GM23338 (cell line): ENCODE measurements at regions not wholly inside any gene's neighbourhood (a gene's known extent, or its start where the extent isn't known, plus 50 kb on each side); places are given as distances from the start of the nearest gene placed in this dataset.

ENCODE experiments used
- ATAC-seq: fragments of 200-7000 bp; cut with Tn5 transposase; 3 replicates; pipeline ENCODE4 v1.9.1; 2020
- DNase-seq: peaks from one replicate; pipeline ENCODE4 v3.0.0-alpha.2; 2015; ENCODE audit warnings: low spot score
- H2AFZ ChIP-seq: fragments of 200-600 bp; sonication (generic); 2 replicates; pipeline ENCODE4 v1.8.0; 2016; ENCODE audit warnings: antibody characterized with exemption, mild to moderate bottlenecking, moderate library complexity
- H3F3A ChIP-seq: fragments of 200-600 bp; sonication (generic); replicated peaks from 2 replicates; pipeline ENCODE4 v1.8.0; 2017; ENCODE audit warnings: antibody characterized with exemption, mixed run types, low read depth
- H3K27ac ChIP-seq: fragments of 200-600 bp; sonication (generic); 2 replicates; pipeline ENCODE4 v1.6.1; 2016; ENCODE audit warnings: low read depth
- H3K27me3 ChIP-seq: fragments of 200-600 bp; sonication (generic); 2 replicates; pipeline ENCODE4 v1.8.0; 2016; ENCODE audit warnings: mild to moderate bottlenecking, mixed run types, moderate library complexity; ENCODE audit not compliant: insufficient read depth
- H3K36me3 ChIP-seq: fragments of 200-600 bp; sonication (generic); 2 replicates; pipeline ENCODE4 v1.8.0; 2016; ENCODE audit warnings: mild to moderate bottlenecking; ENCODE audit not compliant: insufficient read depth
- H3K4me1 ChIP-seq: fragments of 200-600 bp; sonication (generic); 2 replicates; pipeline ENCODE4 v1.8.0; 2016; ENCODE audit warnings: mild to moderate bottlenecking, moderate library complexity; ENCODE audit not compliant: insufficient read depth
- H3K4me2 ChIP-seq: fragments of 200-600 bp; sonication (generic); 2 replicates; pipeline ENCODE4 v1.7.1; 2017; ENCODE audit warnings: mixed run types
- H3K4me3 ChIP-seq: fragments of 200-600 bp; sonication (generic); 2 replicates; pipeline ENCODE4 v1.6.1; 2016; ENCODE audit warnings: mixed run types
- H3K79me2 ChIP-seq: fragments of 200-600 bp; sonication (generic); replicated peaks from 2 replicates; pipeline ENCODE4 v1.8.0; 2017; ENCODE audit warnings: mild to moderate bottlenecking; ENCODE audit not compliant: insufficient read depth
- H3K9me2 ChIP-seq: fragments of 200-600 bp; sonication (generic); 2 replicates; pipeline ENCODE4 v1.8.0; 2017; ENCODE audit not compliant: insufficient read depth
- H4K20me1 ChIP-seq: fragments of 200-600 bp; sonication (generic); replicated peaks from 2 replicates; pipeline ENCODE4 v1.8.0; 2017; ENCODE audit warnings: mild to moderate bottlenecking; ENCODE audit not compliant: insufficient read depth
- H3K27ac Mint-ChIP-seq: 2 replicates; pipeline ENCODE4 v1.8.0; 2020; ENCODE audit warnings: inconsistent platforms, mild to moderate bottlenecking, moderate library complexity, mixed read lengths
- H3K27me3 Mint-ChIP-seq: 3 replicates; pipeline ENCODE4 v1.8.0; 2022; ENCODE audit warnings: low read depth, mild to moderate bottlenecking, moderate library complexity, mixed read lengths, inconsistent platforms; ENCODE audit not compliant: insufficient read depth, poor library complexity
- H3K36me3 Mint-ChIP-seq: 3 replicates; pipeline ENCODE4 v1.8.0; 2021; ENCODE audit warnings: low read depth, mild to moderate bottlenecking, inconsistent platforms, moderate library complexity, mixed read lengths
- H3K4me1 Mint-ChIP-seq: 3 replicates; pipeline ENCODE4 v1.8.0; 2020; ENCODE audit warnings: mild to moderate bottlenecking, inconsistent platforms, mixed read lengths
- H3K4me3 Mint-ChIP-seq: 3 replicates; pipeline ENCODE4 v1.8.0; 2021; ENCODE audit warnings: moderate library complexity, mild to moderate bottlenecking, inconsistent platforms, mixed read lengths
- H3K9me3 Mint-ChIP-seq: 3 replicates; pipeline ENCODE4 v1.8.0; 2020; ENCODE audit warnings: moderate library complexity, mild to moderate bottlenecking, inconsistent platforms, mixed read lengths
- CREB1 ChIP-seq: fragments of 250-450 bp; sonication (Bioruptor Pico); IDR thresholded peaks from 2 replicates; pipeline ENCODE4 v1.5.0; 2020; ENCODE audit warnings: low read depth, mild to moderate bottlenecking, moderate library complexity
- EZH2 ChIP-seq: fragments of 200-600 bp; sonication (generic); IDR thresholded peaks from one replicate; pipeline ENCODE4 v1.8.0; 2017; ENCODE audit warnings: antibody characterized with exemption, mild to moderate bottlenecking, low read depth; ENCODE audit not compliant: unreplicated experiment
- EZH2phosphoT487 ChIP-seq: fragments of 200-600 bp; sonication (generic); IDR thresholded peaks from one replicate; pipeline ENCODE4 v1.8.1; 2018; ENCODE audit warnings: antibody characterized with exemption; ENCODE audit not compliant: unreplicated experiment
- JUNB ChIP-seq: IDR thresholded peaks from one replicate; pipeline ENCODE4 v1.6.1; 2016; ENCODE audit warnings: antibody characterized with exemption; ENCODE audit not compliant: unreplicated experiment
- POLR2AphosphoS5 ChIP-seq: IDR thresholded peaks from 2 replicates; pipeline ENCODE4 v1.6.1; 2016; ENCODE audit warnings: antibody characterized with exemption, low read depth
- STAT1 ChIP-seq: IDR thresholded peaks from one replicate; pipeline ENCODE4 v1.6.1; 2016; ENCODE audit warnings: antibody characterized with exemption; ENCODE audit not compliant: unreplicated experiment
- ZNF114 ChIP-seq: fragments of 250-450 bp; sonication (Bioruptor Pico); IDR thresholded peaks from 2 replicates; pipeline ENCODE4 v1.5.0; 2020; ENCODE audit warnings: mild to moderate bottlenecking, moderate library complexity
- TF ChIP-seq, protein P1 (sequence below): fragments of 250-450 bp; sonication (Bioruptor Pico); IDR thresholded peaks from 2 replicates; pipeline ENCODE4 v1.5.0; 2020; ENCODE audit warnings: mild to moderate bottlenecking, moderate library complexity
- TF ChIP-seq, protein P2 (sequence below): IDR thresholded peaks from 2 replicates; pipeline ENCODE4 v1.6.1; 2016; ENCODE audit warnings: antibody characterized with exemption

DNA sequence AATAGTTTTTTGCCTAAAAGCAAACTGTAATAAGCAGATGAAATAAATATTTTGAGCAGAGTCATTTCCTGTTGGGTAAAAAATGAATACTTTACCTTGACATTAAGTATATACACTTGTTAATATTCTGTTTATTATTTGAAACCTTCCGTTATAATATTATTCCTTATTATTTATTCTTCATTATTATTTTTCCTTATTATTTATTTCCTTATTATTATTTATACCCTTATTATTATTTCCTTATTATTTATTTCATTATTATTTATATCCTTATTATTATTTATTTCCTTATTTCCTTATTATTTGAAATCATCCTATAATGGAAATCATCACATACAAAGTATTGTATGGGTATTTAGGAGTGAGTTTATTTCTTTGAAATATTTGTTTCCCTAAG, 232.2 kb upstream of the RBBP8 start:
- ATAC-seq = no peak

DNA sequence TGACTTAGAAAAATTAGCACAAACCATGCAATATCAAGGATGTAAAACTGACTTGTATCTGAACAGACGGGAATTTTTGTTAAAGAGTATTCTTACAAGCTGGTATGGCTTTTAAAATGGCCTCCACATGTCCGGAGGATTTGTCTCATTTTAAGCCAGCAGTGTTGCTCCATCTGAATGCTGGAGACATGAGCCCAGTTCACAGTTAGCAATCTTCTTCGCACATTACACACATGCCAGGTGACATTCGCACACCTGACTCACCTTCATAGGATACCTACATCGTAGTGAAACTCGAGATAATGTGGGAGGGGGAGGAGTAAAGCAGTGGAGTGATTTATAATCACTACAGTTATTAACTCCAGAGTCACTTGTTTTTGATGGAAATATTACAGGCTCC, 231.8 kb upstream of the RBBP8 start:
- no peaks in the 10 kb centered on the region for H3F3A ChIP-seq
- no peak overlapping the region for H3K27ac ChIP-seq
- Mint-ChIP-seq H3K27me3 (peaks cover 2% of the 10 kb centered on the region), H3K4me3 (no peak overlapping the region), H3K36me3 (no peaks in the 10 kb centered on the region), H3K9me3 (no peaks in the 10 kb centered on the region), H3K4me1 (no peaks in the 10 kb centered on the region), H3K27ac (no peak overlapping the region)
- no peak overlapping the region for H2AFZ ChIP-seq
- no peaks in the 10 kb centered on the region for H3K4me1 ChIP-seq
- DNase-seq (no peak), ATAC-seq (no peak)
- no peaks in the 10 kb centered on the region for H3K79me2 ChIP-seq
- no peak overlapping the region for H3K4me2 ChIP-seq
- no peaks in the 10 kb centered on the region for H4K20me1 ChIP-seq
- H3K36me3 ChIP-seq = no peaks in the 10 kb centered on the region
- no peaks in the 10 kb centered on the region for H3K27me3 ChIP-seq
- H3K4me3 ChIP-seq = no peak overlapping the region
- H3K9me2 ChIP-seq = no peaks in the 10 kb centered on the region; the same call in 1 of the 2 replicates
- TF ChIP-seq ZNF114 (CRISPR knock-in tag) (no peak), POLR2AphosphoS5 (no peak), STAT1 (no peak), JUNB (no peak), CREB1 (no peak), EZH2 (no peak), EZH2phosphoT487 (no peak)
- TF ChIP-seq, protein P1, sequence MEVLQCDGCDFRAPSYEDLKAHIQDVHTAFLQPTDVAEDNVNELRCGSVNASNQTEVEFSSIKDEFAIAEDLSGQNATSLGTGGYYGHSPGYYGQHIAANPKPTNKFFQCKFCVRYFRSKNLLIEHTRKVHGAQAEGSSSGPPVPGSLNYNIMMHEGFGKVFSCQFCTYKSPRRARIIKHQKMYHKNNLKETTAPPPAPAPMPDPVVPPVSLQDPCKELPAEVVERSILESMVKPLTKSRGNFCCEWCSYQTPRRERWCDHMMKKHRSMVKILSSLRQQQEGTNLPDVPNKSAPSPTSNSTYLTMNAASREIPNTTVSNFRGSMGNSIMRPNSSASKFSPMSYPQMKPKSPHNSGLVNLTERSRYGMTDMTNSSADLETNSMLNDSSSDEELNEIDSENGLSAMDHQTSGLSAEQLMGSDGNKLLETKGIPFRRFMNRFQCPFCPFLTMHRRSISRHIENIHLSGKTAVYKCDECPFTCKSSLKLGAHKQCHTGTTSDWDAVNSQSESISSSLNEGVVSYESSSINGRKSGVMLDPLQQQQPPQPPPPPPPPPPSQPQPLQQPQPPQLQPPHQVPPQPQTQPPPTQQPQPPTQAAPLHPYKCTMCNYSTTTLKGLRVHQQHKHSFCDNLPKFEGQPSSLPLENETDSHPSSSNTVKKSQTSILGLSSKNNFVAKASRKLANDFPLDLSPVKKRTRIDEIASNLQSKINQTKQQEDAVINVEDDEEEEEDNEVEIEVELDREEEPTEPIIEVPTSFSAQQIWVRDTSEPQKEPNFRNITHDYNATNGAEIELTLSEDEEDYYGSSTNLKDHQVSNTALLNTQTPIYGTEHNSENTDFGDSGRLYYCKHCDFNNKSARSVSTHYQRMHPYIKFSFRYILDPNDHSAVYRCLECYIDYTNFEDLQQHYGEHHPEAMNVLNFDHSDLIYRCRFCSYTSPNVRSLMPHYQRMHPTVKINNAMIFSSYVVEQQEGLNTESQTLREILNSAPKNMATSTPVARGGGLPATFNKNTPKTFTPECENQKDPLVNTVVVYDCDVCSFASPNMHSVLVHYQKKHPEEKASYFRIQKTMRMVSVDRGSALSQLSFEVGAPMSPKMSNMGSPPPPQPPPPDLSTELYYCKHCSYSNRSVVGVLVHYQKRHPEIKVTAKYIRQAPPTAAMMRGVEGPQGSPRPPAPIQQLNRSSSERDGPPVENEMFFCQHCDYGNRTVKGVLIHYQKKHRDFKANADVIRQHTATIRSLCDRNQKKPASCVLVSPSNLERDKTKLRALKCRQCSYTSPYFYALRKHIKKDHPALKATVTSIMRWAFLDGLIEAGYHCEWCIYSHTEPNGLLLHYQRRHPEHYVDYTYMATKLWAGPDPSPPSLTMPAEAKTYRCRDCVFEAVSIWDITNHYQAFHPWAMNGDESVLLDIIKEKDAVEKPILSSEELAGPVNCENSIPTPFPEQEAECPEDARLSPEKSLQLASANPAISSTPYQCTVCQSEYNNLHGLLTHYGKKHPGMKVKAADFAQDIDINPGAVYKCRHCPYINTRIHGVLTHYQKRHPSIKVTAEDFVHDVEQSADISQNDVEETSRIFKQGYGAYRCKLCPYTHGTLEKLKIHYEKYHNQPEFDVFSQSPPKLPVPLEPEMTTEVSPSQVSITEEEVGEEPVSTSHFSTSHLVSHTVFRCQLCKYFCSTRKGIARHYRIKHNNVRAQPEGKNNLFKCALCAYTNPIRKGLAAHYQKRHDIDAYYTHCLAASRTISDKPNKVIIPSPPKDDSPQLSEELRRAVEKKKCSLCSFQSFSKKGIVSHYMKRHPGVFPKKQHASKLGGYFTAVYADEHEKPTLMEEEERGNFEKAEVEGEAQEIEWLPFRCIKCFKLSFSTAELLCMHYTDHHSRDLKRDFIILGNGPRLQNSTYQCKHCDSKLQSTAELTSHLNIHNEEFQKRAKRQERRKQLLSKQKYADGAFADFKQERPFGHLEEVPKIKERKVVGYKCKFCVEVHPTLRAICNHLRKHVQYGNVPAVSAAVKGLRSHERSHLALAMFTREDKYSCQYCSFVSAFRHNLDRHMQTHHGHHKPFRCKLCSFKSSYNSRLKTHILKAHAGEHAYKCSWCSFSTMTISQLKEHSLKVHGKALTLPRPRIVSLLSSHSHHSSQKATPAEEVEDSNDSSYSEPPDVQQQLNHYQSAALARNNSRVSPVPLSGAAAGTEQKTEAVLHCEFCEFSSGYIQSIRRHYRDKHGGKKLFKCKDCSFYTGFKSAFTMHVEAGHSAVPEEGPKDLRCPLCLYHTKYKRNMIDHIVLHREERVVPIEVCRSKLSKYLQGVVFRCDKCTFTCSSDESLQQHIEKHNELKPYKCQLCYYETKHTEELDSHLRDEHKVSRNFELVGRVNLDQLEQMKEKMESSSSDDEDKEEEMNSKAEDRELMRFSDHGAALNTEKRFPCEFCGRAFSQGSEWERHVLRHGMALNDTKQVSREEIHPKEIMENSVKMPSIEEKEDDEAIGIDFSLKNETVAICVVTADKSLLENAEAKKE = no peak
- TF ChIP-seq, protein P2, sequence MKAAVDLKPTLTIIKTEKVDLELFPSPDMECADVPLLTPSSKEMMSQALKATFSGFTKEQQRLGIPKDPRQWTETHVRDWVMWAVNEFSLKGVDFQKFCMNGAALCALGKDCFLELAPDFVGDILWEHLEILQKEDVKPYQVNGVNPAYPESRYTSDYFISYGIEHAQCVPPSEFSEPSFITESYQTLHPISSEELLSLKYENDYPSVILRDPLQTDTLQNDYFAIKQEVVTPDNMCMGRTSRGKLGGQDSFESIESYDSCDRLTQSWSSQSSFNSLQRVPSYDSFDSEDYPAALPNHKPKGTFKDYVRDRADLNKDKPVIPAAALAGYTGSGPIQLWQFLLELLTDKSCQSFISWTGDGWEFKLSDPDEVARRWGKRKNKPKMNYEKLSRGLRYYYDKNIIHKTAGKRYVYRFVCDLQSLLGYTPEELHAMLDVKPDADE = no peak

More for the DNA sequence above, 232.2 kb upstream of the RBBP8 start:
- Histone ChIP-seq H3K4me2 (no peak overlapping the region), H2AFZ (no peak overlapping the region), H3K9me2 (no peaks in the 10 kb centered on the region; the same call in 1 of the 2 replicates), H3K27me3 (no peaks in the 10 kb centered on the region), H3F3A (no peaks in the 10 kb centered on the region), H3K4me1 (no peaks in the 10 kb centered on the region), H4K20me1 (no peaks in the 10 kb centered on the region), H3K4me3 (no peak overlapping the region), H3K27ac (no peak overlapping the region), H3K36me3 (no peaks in the 10 kb centered on the region), H3K79me2 (no peaks in the 10 kb centered on the region)
- DNase-seq = no peak
- H3K4me3 Mint-ChIP-seq = no peak overlapping the region
- H3K27ac Mint-ChIP-seq = no peak overlapping the region
- H3K9me3 Mint-ChIP-seq = no peaks in the 10 kb centered on the region
- H3K27me3 Mint-ChIP-seq = peaks cover 2% of the 10 kb centered on the region
- no peaks in the 10 kb centered on the region for H3K36me3 Mint-ChIP-seq
- no peaks in the 10 kb centered on the region for H3K4me1 Mint-ChIP-seq
- no peak for TF ChIP-seq STAT1
- TF ChIP-seq POLR2AphosphoS5 = no peak
- TF ChIP-seq, protein P2 = no peak
- no peak for TF ChIP-seq EZH2
